ENCODE measurements at regions not wholly inside any gene's neighbourhood (a gene's known extent, or its start where the extent isn't known, plus 50 kb on each side); places are given as distances from the start of the nearest gene placed in this dataset.
"Not testable (repeated sequence)": the region's sequence is repeated elsewhere in the genome, so short reads cannot be mapped to it uniquely, and the experiment has no call there.

GRCh38 chr1:232378266-232379062 lies 251.5 kb downstream of the SIPA1L2 start:
- DNase-seq: no peak

- DNase-seq: peak; percentile 42 to 51
Measured at GRCh38 chr1:232377494-232377770, 252.5 kb downstream of the SIPA1L2 start.

- DNase-seq: no peak
Measured at GRCh38 chr1:232376632-232377493, 253.1 kb downstream of the SIPA1L2 start.

- no peak for DNase-seq
Measured at GRCh38 chr1:232372841-232373440, 257.0 kb downstream of the SIPA1L2 start.

GRCh38 chr1:232372431-232372830 lies 257.5 kb downstream of the SIPA1L2 start:
- no peak for DNase-seq

- no peak for DNase-seq
Measured at GRCh38 chr1:232369451-232370296, 260.3 kb downstream of the SIPA1L2 start.

GRCh38 chr1:232368821-232369321 lies 261.1 kb downstream of the SIPA1L2 start:
- no peak for DNase-seq

- no peak for DNase-seq
Measured at GRCh38 chr1:232367293-232367692, 262.6 kb downstream of the SIPA1L2 start.

- DNase-seq: no peak
Measured at GRCh38 chr1:232364654-232365382, 265.1 kb downstream of the SIPA1L2 start.

- DNase-seq: no peak
Measured at GRCh38 chr1:232363008-232363407, 266.9 kb downstream of the SIPA1L2 start.

- no peak for DNase-seq
Measured at GRCh38 chr1:232357416-232357815, 272.5 kb downstream of the SIPA1L2 start.

GRCh38 chr1:232355162-232356006 lies 274.5 kb downstream of the SIPA1L2 start:
- DNase-seq: no peak

GRCh38 chr1:232353001-232353400 lies 276.9 kb downstream of the SIPA1L2 start:
- DNase-seq: no peak

- DNase-seq: no peak
Measured at GRCh38 chr1:232352366-232352765, 277.6 kb downstream of the SIPA1L2 start.

GRCh38 chr1:232351335-232351734 lies 278.6 kb downstream of the SIPA1L2 start:
- no peak for DNase-seq

GRCh38 chr1:232346844-232347243 lies 283.1 kb downstream of the SIPA1L2 start:
- no peak for DNase-seq

- DNase-seq: no peak
Measured at GRCh38 chr1:232344791-232345399, 285.0 kb downstream of the SIPA1L2 start.

GRCh38 chr1:232344186-232344585 lies 285.7 kb downstream of the SIPA1L2 start:
- DNase-seq: not testable (repeated sequence)

GRCh38 chr1:232340446-232340845 lies 289.5 kb downstream of the SIPA1L2 start:
- no peak for DNase-seq

- DNase-seq: no peak
Measured at GRCh38 chr1:232339073-232339472, 290.9 kb downstream of the SIPA1L2 start.
